Activated naive CD4-positive, alpha-beta T cell treated with anti-CD3 and anti-CD28 coated beads for 36 hours (primary cell): ENCODE measurements at regions not wholly inside any gene's neighbourhood (a gene's known extent, or its start where the extent isn't known, plus 50 kb on each side); places are given as distances from the start of the nearest gene placed in this dataset.

ENCODE experiments used
- CTCF ChIA-PET: fragments of 350-600 bp; sonication (Branson Sonifier 250); formaldehyde crosslinking; loops from one replicate; lab custom pipeline; 2021; ENCODE audit warnings: antibody characterized with exemption; lab: Charles Lee
- DNase-seq: peaks from one replicate; pipeline ENCODE4 v3.0.0-alpha.2; 2020
- H3K27ac Mint-ChIP-seq: one replicate; pipeline ENCODE4 v1.8.0; 2021; ENCODE audit warnings: mild to moderate bottlenecking, mixed read lengths
- H3K27me3 Mint-ChIP-seq: one replicate; pipeline ENCODE4 v1.8.0; 2021; ENCODE audit warnings: low read depth, mixed read lengths
- H3K36me3 Mint-ChIP-seq: one replicate; pipeline ENCODE4 v1.8.0; 2021; ENCODE audit warnings: low read depth, mixed read lengths
- H3K4me1 Mint-ChIP-seq: one replicate; pipeline ENCODE4 v1.8.0; 2021; ENCODE audit warnings: low read depth, mixed read lengths
- H3K4me3 Mint-ChIP-seq: one replicate; pipeline ENCODE4 v1.8.0; 2021; ENCODE audit warnings: mild to moderate bottlenecking, moderate library complexity, mixed read lengths
- H3K9me3 Mint-ChIP-seq: one replicate; pipeline ENCODE4 v1.8.0; 2021; ENCODE audit warnings: mixed read lengths
- intact Hi-C: fragments of 100-400 bp; cut with micrococcal nuclease; formaldehyde crosslinking; loops from one replicate; pipeline ENCODE4 v1.15.1; 2023

- H3K4me1 Mint-ChIP-seq, result no peaks in the 10 kb centered on the region
- no peaks in the 10 kb centered on the region for H3K9me3 Mint-ChIP-seq
- CTCF ChIA-PET, result no interaction called here
- no peaks in the 10 kb centered on the region for H3K36me3 Mint-ChIP-seq
- H3K4me3 Mint-ChIP-seq, result no peak overlapping the region
- intact Hi-C loops, result no loop called here
- no peak for DNase-seq
- no peaks in the 10 kb centered on the region for H3K27me3 Mint-ChIP-seq
- no peak overlapping the region for H3K27ac Mint-ChIP-seq
Observed at GRCh38 chr16:50866806-50867205, 124.9 kb downstream of the CYLD start.

- no peak overlapping the region for H3K27ac Mint-ChIP-seq
- H3K36me3 Mint-ChIP-seq, result no peaks in the 10 kb centered on the region
- CTCF ChIA-PET, result no interaction called here
Observed at GRCh38 chr16:50864386-50864785, 122.5 kb downstream of the CYLD start.

DNA sequence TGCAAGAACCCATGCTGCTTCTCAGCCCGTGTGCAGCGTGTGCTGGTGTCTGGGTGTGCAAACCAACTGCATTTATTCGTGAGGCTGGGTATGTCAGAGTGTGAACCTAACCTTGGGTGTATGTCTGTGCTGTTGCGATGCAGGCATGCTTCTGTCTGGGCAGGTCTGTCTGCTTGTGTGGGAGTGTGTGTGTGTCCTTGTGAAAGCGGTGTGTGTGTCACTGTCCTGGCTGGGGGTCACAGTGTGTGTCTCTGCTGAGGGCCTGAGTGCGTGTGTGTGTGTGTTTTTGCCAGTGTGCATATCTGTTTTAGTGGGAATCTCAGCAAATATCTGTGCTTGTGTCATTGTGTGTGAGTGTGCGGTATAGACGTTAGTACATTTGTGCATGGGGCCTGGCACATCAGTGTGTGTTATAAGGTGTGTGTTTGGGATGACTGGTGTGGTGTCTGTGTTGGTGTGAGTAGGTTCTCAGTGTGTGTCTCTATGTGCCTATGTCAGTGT is 121.8 kb downstream of the CYLD start:
- Mint-ChIP-seq H3K4me1 (no peaks in the 10 kb centered on the region), H3K27me3 (no peaks in the 10 kb centered on the region), H3K4me3 (no peak overlapping the region), H3K36me3 (no peaks in the 10 kb centered on the region), H3K9me3 (no peaks in the 10 kb centered on the region), H3K27ac (no peak overlapping the region)
- intact Hi-C loops, result no loop called here
- DNase-seq, result no peak
- CTCF ChIA-PET, result no interaction called here

More at GRCh38 chr16:50864386-50864785, 122.5 kb downstream of the CYLD start:
- H3K9me3 Mint-ChIP-seq, result no peaks in the 10 kb centered on the region
- no peak for DNase-seq
- intact Hi-C loops, result no loop called here
- no peaks in the 10 kb centered on the region for H3K27me3 Mint-ChIP-seq
- no peak overlapping the region for H3K4me3 Mint-ChIP-seq
- no peaks in the 10 kb centered on the region for H3K4me1 Mint-ChIP-seq

DNA sequence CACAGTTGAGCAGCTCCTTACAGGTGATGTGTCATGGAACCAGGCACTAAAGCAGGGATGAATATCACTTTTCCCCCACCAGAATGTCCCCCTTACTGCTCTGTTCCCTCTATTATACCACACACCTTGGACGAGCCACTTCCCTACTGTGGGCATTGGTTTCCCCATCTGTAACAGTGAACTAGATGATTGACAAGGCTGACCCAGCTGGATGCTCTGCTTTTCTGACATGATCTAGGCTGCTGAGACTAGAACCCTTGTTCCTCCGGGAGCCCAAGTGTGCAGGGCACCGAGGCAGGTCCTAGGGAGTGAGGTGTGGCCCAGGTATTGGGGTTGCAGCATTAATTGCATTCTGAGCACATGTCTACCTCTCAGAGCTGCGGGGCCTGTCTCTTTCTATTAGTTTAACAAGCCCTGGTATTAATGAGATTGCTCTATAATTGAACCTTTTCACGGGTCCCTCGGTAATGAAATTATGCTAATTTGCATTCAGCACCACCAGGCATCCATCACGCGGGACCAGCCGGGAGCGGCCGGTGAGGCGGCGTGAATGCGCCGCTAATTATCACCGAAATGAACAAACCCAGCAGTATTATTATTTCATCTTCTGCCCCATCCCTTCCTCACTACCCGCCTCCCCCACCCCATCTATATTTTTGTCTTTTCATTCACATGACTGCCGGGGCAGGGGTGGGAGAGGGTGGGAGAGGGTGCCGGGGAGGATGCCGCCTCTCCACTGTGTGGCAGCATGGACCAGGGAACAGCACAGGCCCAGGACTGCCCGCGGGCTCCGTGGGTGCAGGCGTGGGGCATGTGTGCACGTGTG is 121.1 kb downstream of the CYLD start:
- Mint-ChIP-seq H3K27ac (no peak overlapping the region), H3K27me3 (no peaks in the 10 kb centered on the region), H3K9me3 (no peaks in the 10 kb centered on the region), H3K36me3 (no peaks in the 10 kb centered on the region), H3K4me1 (no peaks in the 10 kb centered on the region), H3K4me3 (no peak overlapping the region)
- CTCF ChIA-PET, result no interaction called here
- DNase-seq, result no peak
- intact Hi-C loops, result no loop called here

DNA sequence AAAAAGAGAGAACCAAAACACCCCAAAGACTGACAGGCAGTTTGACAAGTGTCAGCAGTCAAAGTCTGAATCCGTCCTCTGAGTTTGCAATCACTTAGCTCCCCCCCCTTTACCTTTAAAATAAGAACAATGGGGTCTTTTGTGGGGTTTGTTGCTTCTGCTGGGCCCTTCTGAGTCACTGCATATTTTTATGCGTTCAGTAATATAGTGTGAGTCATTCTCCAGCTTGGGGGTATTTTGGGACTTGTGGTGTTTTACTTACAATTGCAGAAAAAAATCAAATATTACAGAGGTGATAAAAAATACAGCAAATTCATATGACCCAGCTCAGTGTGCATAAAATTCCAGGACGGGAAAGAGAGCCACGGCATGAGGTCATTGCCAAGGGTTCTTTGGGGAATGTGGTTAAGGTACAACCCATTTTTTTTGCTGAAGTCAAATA is 120.1 kb downstream of the CYLD start:
- Mint-ChIP-seq H3K4me1 (no peaks in the 10 kb centered on the region), H3K9me3 (no peaks in the 10 kb centered on the region), H3K4me3 (no peak overlapping the region), H3K27ac (no peak overlapping the region), H3K27me3 (no peaks in the 10 kb centered on the region), H3K36me3 (no peaks in the 10 kb centered on the region)
- intact Hi-C loops, result no loop called here
- DNase-seq, result no peak
- CTCF ChIA-PET, result interaction anchor here (0.6 to 1.1 kb wide), 2 partner anchors 12 to 50 kb away, joined by 3 read pairs; no protein-coding TSS in a partner anchor

DNA sequence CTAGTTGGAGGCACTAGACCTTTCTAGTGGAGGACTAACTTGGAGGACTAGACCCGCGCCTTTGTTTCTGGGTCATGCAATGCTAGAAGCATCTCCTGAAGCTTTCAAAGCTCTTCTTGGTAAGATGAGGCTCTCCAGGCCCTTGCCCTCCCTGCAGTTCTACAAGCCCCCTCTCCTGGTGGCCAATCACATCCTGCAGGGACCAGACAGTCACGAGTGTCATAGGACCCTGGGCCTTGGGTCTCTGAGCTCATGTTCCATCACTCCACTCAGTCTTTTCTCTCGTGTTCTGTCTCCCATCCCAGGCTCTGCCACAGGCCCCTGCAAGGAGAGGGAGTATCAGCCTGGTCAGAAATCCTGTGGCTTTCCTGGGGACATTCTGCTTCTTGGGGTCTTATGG is 119.6 kb downstream of the CYLD start:
- H3K27me3 Mint-ChIP-seq, result no peaks in the 10 kb centered on the region
- H3K4me3 Mint-ChIP-seq, result no peak overlapping the region
- H3K4me1 Mint-ChIP-seq, result no peaks in the 10 kb centered on the region
- no peaks in the 10 kb centered on the region for H3K36me3 Mint-ChIP-seq
- no peak for DNase-seq
- H3K9me3 Mint-ChIP-seq, result no peaks in the 10 kb centered on the region
- no peak overlapping the region for H3K27ac Mint-ChIP-seq
- intact Hi-C loops, result no loop called here
- CTCF ChIA-PET, result interaction anchor here (0.6 to 1.1 kb wide), 2 partner anchors 11 to 49 kb away, joined by 3 read pairs; no protein-coding TSS in a partner anchor

DNA sequence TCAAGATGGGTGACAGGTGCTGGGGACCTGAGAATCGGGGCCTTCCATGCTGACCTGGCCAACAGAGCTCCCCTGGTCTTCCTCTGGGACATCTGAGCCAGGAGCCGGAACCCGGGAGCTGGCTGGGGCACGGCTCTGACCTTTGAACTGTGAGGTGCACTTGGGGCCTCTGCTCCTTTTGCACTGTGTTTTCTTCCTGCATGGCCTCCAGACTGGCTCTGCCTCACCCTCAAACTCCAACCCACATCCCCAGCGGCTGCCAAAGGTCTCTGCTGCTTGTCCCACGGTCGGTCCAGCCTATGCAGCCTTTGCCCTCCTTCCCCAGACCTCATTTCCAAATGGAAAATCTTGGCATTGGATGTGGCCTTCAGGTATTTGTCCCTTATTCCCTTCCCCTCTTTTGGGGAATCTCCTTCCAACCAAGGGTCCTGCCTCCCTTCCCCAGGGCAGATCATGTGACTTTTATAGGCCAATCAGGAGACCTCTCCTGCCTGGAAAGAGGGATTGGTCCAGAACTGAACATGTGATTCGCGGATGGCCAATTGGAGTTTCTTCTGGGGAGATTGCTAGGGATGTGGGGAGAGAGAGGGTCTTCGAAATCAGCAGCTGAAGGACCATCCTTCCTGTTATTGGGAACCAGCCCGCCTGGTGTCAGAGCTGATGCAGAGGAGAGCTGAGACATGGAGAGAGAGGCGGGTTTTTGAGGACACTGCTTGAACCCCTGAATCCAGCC is 117.9 kb downstream of the CYLD start:
- no peak for DNase-seq
- Mint-ChIP-seq H3K4me3 (no peak overlapping the region), H3K27ac (no peak overlapping the region), H3K4me1 (no peaks in the 10 kb centered on the region), H3K27me3 (no peaks in the 10 kb centered on the region), H3K36me3 (no peaks in the 10 kb centered on the region), H3K9me3 (no peaks in the 10 kb centered on the region)
- intact Hi-C loops, result no loop called here
- CTCF ChIA-PET, result no interaction called here

DNA sequence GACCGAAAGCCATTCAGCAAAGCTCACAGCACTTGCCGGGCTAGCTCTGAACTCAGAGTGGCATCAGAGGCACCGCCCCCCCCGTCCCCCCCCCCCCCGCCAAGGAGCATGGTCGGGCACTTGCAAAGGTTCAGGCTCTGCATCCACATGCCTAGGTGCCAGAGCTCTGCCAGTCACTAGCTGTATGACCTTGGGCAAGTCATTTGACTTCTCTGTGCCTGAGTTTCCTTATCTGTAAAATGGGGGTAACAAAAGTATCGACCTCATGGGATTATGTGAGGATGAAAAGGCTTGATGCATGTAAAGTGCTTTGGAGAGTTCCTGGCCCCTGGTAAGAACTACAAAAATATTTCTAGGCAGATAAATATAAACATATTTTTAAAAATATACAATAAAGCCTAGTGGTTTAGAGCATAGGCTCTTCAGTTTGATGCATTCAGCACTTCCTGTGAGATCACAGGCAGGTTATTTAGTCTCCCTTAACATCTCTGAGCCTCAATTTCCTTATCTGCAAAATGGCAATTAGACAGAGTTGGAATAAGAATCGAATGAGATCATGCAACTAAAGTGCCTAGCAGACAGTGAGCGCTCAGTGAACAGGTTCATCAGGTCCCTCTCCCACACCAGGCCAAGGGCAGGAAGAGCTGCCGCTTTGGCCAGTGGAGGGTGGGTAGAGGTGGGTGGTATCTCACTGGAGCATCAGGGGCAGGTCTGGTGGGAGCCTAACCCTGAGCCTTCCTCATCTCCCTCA is 117.2 kb downstream of the CYLD start:
- Mint-ChIP-seq H3K4me1 (no peaks in the 10 kb centered on the region), H3K36me3 (no peaks in the 10 kb centered on the region), H3K9me3 (no peaks in the 10 kb centered on the region), H3K27ac (no peak overlapping the region), H3K27me3 (no peaks in the 10 kb centered on the region), H3K4me3 (no peak overlapping the region)
- DNase-seq, result no peak
- CTCF ChIA-PET, result no interaction called here
- intact Hi-C loops, result no loop called here

DNA sequence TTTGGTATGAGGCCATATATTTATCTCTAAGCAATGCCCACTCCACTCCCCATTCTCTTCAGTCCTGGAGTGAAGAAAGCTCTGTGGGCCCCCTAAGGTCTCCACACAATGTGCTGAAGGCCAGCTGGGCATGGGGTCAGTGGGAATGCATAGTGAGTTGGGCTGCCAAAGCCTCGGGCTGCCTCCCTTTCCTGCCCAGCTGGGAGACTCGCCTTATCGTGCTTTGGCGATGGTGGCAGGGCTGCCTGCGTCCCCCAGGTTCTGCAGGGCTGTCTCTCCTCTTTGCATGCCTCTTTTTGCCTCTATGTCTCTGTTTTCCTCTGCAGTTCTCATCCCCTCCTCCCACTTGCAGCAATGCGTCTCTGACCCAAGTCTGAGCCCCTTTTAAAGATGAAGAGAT is 116.5 kb downstream of the CYLD start:
- Mint-ChIP-seq H3K9me3 (no peaks in the 10 kb centered on the region), H3K27me3 (no peaks in the 10 kb centered on the region), H3K4me3 (no peak overlapping the region), H3K4me1 (no peaks in the 10 kb centered on the region), H3K36me3 (no peaks in the 10 kb centered on the region), H3K27ac (no peak overlapping the region)
- CTCF ChIA-PET, result no interaction called here
- no peak for DNase-seq
- intact Hi-C loops, result no loop called here

DNA sequence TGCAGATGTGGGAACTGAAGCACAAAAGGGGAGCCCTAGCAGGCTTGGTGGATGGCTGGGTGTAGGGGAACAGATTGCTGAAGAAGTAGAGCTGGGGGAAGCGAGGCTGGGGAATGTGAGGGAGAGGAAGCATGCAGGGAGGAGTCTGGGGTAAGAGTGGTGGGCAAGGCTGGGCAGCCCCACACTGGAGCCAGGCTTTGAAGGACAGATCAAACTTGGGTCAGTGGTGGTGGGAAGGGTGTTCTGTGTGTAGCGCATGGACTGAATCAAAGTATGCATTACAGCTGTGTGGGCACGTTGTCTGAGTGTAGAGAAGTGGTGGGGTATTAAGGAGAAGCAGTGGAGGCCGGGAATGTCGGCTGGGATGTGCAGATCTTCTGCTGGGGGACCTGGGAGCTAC is 116.0 kb downstream of the CYLD start:
- no peaks in the 10 kb centered on the region for H3K36me3 Mint-ChIP-seq
- CTCF ChIA-PET, result no interaction called here
- no peak for DNase-seq
- H3K27ac Mint-ChIP-seq, result no peak overlapping the region
- H3K4me3 Mint-ChIP-seq, result no peak overlapping the region
- no peaks in the 10 kb centered on the region for H3K27me3 Mint-ChIP-seq
- no peaks in the 10 kb centered on the region for H3K9me3 Mint-ChIP-seq
- no peaks in the 10 kb centered on the region for H3K4me1 Mint-ChIP-seq
- intact Hi-C loops, result no loop called here

- no peaks in the 10 kb centered on the region for H3K27me3 Mint-ChIP-seq
- CTCF ChIA-PET, result no interaction called here
- H3K4me3 Mint-ChIP-seq, result no peak overlapping the region
- no peaks in the 10 kb centered on the region for H3K36me3 Mint-ChIP-seq
- intact Hi-C loops, result no loop called here
- no peak for DNase-seq
- H3K27ac Mint-ChIP-seq, result no peak overlapping the region
- no peaks in the 10 kb centered on the region for H3K9me3 Mint-ChIP-seq
- no peaks in the 10 kb centered on the region for H3K4me1 Mint-ChIP-seq
Observed at GRCh38 chr16:50856991-50857390, 115.1 kb downstream of the CYLD start.

GRCh38 chr16:50853329-50853728 is 111.4 kb downstream of the CYLD start:
- Mint-ChIP-seq H3K36me3 (no peaks in the 10 kb centered on the region), H3K27ac (no peak overlapping the region), H3K4me3 (no peak overlapping the region), H3K27me3 (no peaks in the 10 kb centered on the region), H3K9me3 (no peaks in the 10 kb centered on the region), H3K4me1 (no peaks in the 10 kb centered on the region)
- CTCF ChIA-PET, result no interaction called here
- no peak for DNase-seq
- intact Hi-C loops, result no loop called here
